HG02870 (cell line): ENCODE measurements at regions not wholly inside any gene's neighbourhood (a gene's known extent, or its start where the extent isn't known, plus 50 kb on each side); places are given as distances from the start of the nearest gene placed in this dataset.

ENCODE experiments used
- ATAC-seq: cut with Tn5 transposase; IDR thresholded peaks from one replicate; pipeline ENCODE4 v1.9.1; 2021; ENCODE audit warnings: mild to moderate bottlenecking, moderate library complexity; ENCODE audit not compliant: unreplicated experiment

- ATAC-seq: no peak
Measured at GRCh38 chr11:86120807-86121206, 51.9 kb upstream of the PICALM start.

- ATAC-seq: no peak
Measured at GRCh38 chr11:86119906-86120305, 51.0 kb upstream of the PICALM start.

GRCh38 chr11:86119077-86119476, 50.2 kb upstream of the PICALM start:
- ATAC-seq: no peak
